ENCODE measurements at regions not wholly inside any gene's neighbourhood (a gene's known extent, or its start where the extent isn't known, plus 50 kb on each side); places are given as distances from the start of the nearest gene placed in this dataset.
"Not testable (repeated sequence)": the region's sequence is repeated elsewhere in the genome, so short reads cannot be mapped to it uniquely, and the experiment has no call there.

DNA sequence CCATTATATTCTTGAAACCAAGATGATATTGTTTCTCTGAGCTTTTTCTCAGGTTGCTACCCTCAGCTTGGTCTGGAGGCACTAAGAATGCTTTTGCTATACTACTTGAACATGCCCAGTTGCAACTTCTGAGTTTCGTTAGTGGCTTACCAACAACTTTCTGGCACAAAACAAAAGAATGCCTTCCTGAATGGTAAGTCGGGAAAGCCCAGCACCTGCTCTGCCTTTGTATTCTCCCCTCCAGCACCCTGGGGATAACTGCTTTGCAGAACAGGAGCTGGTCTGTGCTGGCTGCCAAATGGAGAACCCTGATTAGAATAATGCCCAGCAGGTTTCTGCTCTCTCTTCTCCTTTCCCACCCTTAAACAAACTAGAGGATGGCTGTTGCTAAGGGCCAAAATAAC, 149.3 kb downstream of the TGFB2 start:
- ATAC-seq: no peak

GRCh38 chr1:218495931-218496330, 150.8 kb downstream of the TGFB2 start:
- ATAC-seq: no peak

GRCh38 chr1:218496561-218496960, 151.4 kb downstream of the TGFB2 start:
- no peak for ATAC-seq

GRCh38 chr1:218498056-218498938, 153.2 kb downstream of the TGFB2 start:
- ATAC-seq: no peak

DNA sequence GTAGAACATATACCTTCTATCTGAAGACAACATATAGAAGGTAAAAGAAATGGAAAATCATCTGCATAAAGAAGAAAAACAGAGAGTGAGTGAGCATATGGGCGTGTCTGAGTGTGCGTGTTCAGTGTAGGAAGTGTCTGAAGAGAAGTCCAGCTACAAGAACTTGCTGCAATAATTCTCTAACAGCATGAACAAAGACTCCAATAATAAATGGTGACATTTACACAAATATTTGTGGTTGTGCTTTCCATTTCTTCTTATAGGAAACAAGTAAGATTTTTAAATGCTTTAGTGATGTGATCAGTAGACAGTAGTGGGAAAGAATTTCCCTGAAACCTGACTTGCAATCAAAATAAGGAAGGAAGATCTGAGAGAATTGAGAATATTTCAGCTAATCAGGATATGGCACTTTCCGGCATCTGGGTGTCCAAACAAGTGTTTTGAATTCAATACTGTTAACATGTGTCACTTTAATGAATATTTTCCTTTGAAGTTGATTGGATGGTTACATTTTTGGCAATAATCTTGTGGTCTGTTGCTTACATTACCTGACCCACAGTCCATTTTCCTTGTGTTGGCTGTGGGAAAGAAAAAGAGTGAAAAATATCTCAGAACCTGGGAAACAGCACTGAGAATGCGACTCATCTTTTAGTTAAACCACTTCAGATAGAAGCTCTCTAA, 154.0 kb downstream of the TGFB2 start:
- no peak for ATAC-seq

GRCh38 chr1:218499911-218500310, 154.8 kb downstream of the TGFB2 start:
- no peak for ATAC-seq

GRCh38 chr1:218501161-218501560, 156.0 kb downstream of the TGFB2 start:
- ATAC-seq: no peak

DNA sequence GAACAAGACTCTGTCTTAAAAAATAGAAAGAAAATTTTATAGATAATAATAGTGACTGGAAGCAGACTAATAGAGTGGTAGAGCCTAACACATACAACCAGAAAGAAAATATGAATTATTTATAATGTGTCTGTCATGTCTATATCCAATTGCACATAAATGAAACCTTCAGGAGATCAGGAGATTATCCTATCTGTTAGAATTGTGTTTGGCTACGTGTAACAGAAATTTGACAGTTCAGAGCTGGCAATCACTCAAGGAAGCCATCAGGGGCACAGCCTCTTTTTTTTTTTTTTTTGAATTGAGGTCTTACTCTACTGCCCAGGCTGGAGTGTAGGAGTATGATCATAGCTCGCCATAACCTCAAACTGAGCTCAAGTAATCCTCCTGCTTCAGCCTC, 157.2 kb downstream of the TGFB2 start:
- no peak for ATAC-seq

- ATAC-seq: no peak
These were observed 158.0 kb downstream of the TGFB2 start for GRCh38 chr1:218503102-218503501.

- no peak for ATAC-seq
These were observed 162.3 kb downstream of the TGFB2 start for GRCh38 chr1:218507355-218508002.

DNA sequence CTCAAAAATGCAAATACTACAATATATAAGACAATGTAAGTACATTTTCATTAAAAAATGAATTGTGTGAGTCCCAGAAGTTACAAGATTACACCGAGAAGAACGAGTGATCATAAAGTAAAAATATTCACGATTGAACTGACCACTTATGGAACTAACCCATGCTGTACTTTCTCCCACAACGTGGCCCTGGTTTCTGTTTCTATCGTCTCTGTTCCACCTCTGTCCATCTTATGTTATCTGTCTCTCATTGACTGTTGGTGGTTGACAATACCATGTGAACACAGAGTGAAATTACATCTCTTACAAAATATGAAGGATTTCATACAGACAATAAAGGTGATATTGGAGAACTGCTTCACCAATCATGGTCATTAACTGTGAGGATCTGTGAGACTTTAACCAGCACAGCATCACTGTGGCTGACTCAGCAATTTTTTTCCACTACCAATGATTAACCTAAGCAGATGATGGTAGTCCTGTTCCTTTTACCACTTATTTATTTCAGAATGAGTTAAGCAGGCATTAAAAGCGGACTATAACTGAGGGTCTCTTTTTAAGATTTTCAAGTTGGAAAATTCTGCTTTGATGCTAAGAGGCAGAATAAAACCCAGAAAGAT, 165.1 kb downstream of the TGFB2 start:
- no peak for ATAC-seq

DNA sequence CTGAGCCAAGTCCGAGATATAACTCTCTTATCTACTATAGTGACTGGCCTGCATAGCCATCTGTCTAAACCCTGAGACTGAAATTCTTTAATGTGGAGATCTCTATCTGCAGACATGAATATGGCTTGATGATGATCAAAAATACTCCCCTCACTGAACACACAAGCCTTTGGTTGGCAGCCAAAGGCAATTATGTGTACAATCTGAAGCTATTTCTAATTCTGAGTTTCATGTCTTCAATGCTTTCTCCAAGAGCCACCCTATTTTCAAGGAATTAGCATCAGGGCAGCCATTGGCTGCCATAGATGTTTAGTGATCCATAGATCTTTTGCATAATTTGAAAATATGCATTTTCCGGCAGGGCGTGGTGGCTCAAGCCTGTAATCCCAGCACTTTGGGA, 168.2 kb downstream of the TGFB2 start:
- ATAC-seq: no peak

DNA sequence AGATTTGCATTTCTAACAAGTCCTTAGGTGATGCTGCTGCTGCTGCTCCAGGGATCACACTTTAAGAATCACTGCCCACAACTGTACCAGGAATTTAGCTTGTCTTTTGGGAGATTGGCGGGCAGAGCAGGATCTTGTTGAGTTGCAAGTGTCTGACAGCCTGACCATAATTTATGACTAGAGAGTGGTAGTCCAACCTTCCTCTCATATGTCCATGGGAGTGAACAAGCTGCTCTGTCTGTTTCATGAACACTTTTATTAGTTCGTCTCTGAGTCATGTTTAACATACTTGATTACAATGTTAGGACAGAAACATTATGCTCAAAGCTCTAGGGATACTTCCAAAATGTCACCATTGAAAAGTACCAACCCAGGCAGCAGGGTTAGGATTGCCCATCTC, 169.6 kb downstream of the TGFB2 start:
- no peak for ATAC-seq

GRCh38 chr1:218516526-218516925, 171.4 kb downstream of the TGFB2 start:
- ATAC-seq: no peak

GRCh38 chr1:218517459-218517858, 172.3 kb downstream of the TGFB2 start:
- no peak for ATAC-seq

- no peak for ATAC-seq
These were observed 173.1 kb downstream of the TGFB2 start for GRCh38 chr1:218518216-218518740.

GRCh38 chr1:218520646-218521045, 175.5 kb downstream of the TGFB2 start:
- not testable (repeated sequence) for ATAC-seq

DNA sequence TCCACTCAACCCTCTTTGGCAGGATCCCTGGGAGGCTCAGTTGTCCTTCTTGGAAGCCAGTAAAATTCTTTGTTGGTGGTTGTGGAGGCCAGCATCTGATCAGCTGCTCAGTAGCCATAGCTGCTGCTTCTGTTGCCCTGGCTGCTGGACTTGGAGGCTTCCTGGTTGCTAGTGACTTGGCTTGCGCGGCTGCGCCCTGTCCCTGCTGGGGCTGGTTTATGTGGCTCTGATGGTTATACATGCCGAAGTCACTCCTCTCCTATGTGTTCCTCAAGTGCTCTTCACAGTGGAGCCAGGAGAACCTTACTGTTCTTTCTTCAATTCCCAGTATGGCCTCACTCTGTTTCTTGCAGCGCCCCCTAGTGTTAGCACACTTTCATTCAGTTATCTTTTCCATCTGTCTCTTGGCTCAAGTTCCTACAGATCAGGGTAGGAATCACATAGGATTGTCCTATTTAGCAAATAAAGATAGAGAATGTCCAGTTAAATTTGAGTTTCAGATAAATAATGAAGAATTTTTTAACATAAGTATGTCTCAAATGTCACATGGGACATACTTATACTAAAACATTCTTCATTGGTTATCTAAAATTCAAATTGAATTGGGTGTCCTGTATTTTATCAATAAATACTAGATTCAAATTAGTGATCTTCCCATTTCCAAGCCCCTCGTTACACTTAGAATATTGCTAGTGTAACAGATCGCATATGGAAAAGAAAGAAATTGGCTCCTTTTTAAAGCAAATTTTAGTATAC, 176.5 kb downstream of the TGFB2 start:
- ATAC-seq: no peak

DNA sequence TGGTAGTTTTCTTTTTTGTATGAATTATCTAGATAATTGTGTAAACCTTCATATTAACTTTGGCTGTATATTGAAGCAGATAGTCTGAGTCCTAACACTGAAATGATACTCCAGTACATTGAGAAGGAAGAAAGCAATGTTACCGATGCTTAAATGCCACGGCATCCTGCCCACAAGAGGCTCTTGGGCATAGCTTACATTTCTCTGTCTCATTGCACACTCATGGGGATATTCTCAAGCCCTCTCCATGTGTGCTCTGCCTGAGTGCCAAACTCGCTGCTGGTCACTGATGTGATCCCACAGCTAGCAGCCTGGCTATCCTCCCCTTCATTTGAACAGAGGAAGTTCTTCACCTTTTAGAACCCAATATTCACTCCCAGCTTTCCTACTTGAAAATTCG, 179.4 kb downstream of the TGFB2 start:
- no peak for ATAC-seq

DNA sequence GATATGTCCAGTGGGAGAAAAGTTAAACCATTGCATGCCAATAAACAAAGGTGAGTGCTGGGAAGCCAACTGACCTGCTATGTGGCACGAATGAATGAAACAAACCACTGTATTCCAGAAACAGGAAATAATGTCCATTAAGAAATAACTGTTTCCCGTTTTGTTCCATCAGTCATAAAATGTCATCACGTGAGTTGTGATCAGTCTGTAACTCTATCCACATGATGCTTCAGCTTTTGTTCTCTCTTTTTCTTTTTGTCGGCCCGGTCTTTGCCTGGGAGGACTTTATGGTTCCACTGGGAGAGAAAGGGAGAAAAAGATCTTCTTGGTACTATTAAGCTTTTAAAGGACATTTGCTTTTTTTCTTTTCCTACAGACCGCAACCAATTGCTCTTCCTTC, 179.9 kb downstream of the TGFB2 start:
- no peak for ATAC-seq

- no peak for ATAC-seq
These were observed 180.5 kb downstream of the TGFB2 start for GRCh38 chr1:218525451-218526197.

GRCh38 chr1:218526198-218526580, 181.1 kb downstream of the TGFB2 start:
- ATAC-seq: no peak

Data from activated CD4-positive, CD25-positive, alpha-beta regulatory T cell treated with anti-CD3 and anti-CD28 coated beads, Interleukin-2, amount 50 U/mL, for 24 hours (primary cell).